ENCODE measurements at regions not wholly inside any gene's neighbourhood (a gene's known extent, or its start where the extent isn't known, plus 50 kb on each side); places are given as distances from the start of the nearest gene placed in this dataset.

DNA sequence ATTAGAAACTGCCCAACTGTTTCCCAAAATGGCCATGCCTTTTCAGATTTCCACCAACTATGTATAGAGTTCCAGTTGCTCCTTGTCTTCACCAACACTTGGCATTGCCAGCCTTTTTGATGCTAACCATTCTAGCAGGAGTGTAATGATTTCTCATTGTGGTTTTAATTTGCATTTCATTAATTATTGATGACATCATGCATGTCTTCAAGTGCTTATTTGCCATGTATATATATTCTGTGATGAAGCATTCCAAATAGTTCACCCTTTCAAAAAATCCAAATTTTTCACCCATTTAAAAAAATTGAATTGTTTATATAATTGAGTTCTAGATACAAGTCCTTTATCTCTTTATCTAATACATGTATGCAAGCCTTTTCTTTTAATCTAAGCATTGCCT is 245.9 kb upstream of the TNRC6C start:
- Histone ChIP-seq H3K27ac (no peak overlapping the region), H3K27me3 (no peaks in the 10 kb centered on the region), H3K4me3 (no peak overlapping the region), H3K36me3 (no peaks in the 10 kb centered on the region), H3K4me1 (no peaks in the 10 kb centered on the region), H3K9me3 (no peaks in the 10 kb centered on the region)
- no peak for DNase-seq (ENCODE audit: low spot score in 2 of 2)
- TF ChIP-seq POLR2A (IDR thresholded peaks at IDR 0.05) (no peak), POLR2AphosphoS5 (IDR thresholded peaks at IDR 0.05) (no peak)
- TF ChIP-seq, protein P1, sequence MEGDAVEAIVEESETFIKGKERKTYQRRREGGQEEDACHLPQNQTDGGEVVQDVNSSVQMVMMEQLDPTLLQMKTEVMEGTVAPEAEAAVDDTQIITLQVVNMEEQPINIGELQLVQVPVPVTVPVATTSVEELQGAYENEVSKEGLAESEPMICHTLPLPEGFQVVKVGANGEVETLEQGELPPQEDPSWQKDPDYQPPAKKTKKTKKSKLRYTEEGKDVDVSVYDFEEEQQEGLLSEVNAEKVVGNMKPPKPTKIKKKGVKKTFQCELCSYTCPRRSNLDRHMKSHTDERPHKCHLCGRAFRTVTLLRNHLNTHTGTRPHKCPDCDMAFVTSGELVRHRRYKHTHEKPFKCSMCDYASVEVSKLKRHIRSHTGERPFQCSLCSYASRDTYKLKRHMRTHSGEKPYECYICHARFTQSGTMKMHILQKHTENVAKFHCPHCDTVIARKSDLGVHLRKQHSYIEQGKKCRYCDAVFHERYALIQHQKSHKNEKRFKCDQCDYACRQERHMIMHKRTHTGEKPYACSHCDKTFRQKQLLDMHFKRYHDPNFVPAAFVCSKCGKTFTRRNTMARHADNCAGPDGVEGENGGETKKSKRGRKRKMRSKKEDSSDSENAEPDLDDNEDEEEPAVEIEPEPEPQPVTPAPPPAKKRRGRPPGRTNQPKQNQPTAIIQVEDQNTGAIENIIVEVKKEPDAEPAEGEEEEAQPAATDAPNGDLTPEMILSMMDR (IDR thresholded peaks at IDR 0.05) = no peak
- intact Hi-C loops (cut with DNase I; ENCODE audit: low total_unique reads) = no loop called here

- intact Hi-C loops (cut with DNase I; ENCODE audit: low total_unique reads) = no loop called here
- no peak for DNase-seq (ENCODE audit: low spot score in 2 of 2)
- H3K27me3 ChIP-seq = no peaks in the 10 kb centered on the region
These were observed 242.1 kb upstream of the TNRC6C start for GRCh38 chr17:77716289-77716926.

DNA sequence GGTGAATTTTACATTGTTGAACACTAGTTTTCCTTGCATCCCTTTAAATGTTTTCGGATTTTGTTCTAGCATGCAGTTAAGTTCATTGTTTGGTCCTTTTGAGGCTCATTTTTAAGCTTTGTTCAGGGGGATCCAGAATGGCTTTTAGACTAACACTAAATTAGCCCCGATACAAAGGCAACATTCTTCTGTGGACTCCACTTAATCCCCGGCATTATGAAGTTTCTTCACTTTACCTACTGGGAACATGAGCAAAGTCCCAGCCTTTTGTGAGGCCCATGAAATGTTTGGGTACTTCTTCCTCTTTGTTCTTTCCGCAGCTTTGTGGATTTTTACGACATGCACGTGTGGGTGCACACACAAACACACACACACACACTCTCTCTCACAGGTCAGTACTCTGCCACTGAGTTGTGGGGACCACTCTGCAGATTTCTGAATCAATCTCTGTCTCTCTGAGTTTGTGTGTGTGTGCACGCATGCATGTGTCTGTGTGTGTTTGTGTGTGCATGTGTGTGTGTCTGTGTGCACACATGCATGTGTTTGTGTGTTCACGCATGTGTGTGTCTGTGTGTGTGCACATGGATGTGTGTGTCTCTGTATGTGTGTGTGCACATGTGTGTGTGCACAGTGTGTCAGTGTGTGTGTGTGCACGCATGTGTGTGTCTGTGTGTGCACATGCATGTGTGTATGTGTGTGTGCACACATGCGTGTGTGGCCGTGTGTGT is 240.4 kb upstream of the TNRC6C start:
- no peak for TF ChIP-seq POLR2AphosphoS5 (IDR thresholded peaks at IDR 0.05)
- TF ChIP-seq, protein P1 (IDR thresholded peaks at IDR 0.05) = no peak
- no peak for TF ChIP-seq POLR2A (IDR thresholded peaks at IDR 0.05)
- Histone ChIP-seq H3K4me3 (no peak overlapping the region), H3K36me3 (no peaks in the 10 kb centered on the region), H3K4me1 (no peaks in the 10 kb centered on the region), H3K27ac (no peak overlapping the region), H3K9me3 (no peaks in the 10 kb centered on the region), H3K27me3 (no peaks in the 10 kb centered on the region)
- DNase-seq (ENCODE audit: low spot score in 2 of 2) = no peak
- intact Hi-C loops (cut with DNase I; ENCODE audit: low total_unique reads) = no loop called here

More at GRCh38 chr17:77716289-77716926, 242.1 kb upstream of the TNRC6C start:
- H3K4me3 ChIP-seq = no peak overlapping the region
- H3K27ac ChIP-seq = no peak overlapping the region
- no peaks in the 10 kb centered on the region for H3K36me3 ChIP-seq
- no peaks in the 10 kb centered on the region for H3K4me1 ChIP-seq
- TF ChIP-seq POLR2A (IDR thresholded peaks at IDR 0.05) (no peak), POLR2AphosphoS5 (IDR thresholded peaks at IDR 0.05) (no peak)
- TF ChIP-seq, protein P1 (IDR thresholded peaks at IDR 0.05) = no peak
- H3K9me3 ChIP-seq = no peaks in the 10 kb centered on the region

DNA sequence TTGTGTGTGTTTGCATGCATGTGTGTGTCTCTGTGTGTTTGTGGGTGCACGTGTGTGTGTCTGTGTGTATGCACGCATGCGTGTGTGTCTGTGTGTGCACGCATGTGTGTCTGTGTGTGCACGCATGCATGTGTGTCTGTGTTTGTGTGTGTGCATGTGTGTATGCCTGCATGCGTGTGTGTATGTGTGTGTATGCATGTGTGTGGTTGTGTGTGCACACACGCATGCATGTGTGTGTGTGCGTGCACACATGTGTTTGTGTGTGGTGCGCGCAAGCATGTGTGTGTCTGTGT is 239.9 kb upstream of the TNRC6C start:
- Histone ChIP-seq H3K27ac (no peak overlapping the region), H3K4me3 (no peak overlapping the region), H3K9me3 (no peaks in the 10 kb centered on the region), H3K27me3 (no peaks in the 10 kb centered on the region), H3K36me3 (no peaks in the 10 kb centered on the region), H3K4me1 (no peaks in the 10 kb centered on the region)
- no peak for TF ChIP-seq POLR2A (IDR thresholded peaks at IDR 0.05)
- no peak for TF ChIP-seq POLR2AphosphoS5 (IDR thresholded peaks at IDR 0.05)
- TF ChIP-seq, protein P1 (IDR thresholded peaks at IDR 0.05) = no peak
- peak in 1 of 2 donors; percentile 6 for DNase-seq (ENCODE audit: low spot score in 2 of 2)
- intact Hi-C loops (cut with DNase I; ENCODE audit: low total_unique reads) = no loop called here

- intact Hi-C loops (cut with DNase I; ENCODE audit: low total_unique reads) = loop anchor here (5.0 kb wide), 1 partner anchor 1137 kb away; no protein-coding TSS in a partner anchor
- no peaks in the 10 kb centered on the region for H3K36me3 ChIP-seq
- no peaks in the 10 kb centered on the region for H3K9me3 ChIP-seq
- H3K27ac ChIP-seq = no peak overlapping the region
- TF ChIP-seq, protein P1 (IDR thresholded peaks at IDR 0.05) = no peak
- no peak for TF ChIP-seq POLR2AphosphoS5 (IDR thresholded peaks at IDR 0.05)
- no peak for TF ChIP-seq POLR2A (IDR thresholded peaks at IDR 0.05)
- no peaks in the 10 kb centered on the region for H3K27me3 ChIP-seq
- DNase-seq (ENCODE audit: low spot score in 2 of 2) = no peak
- H3K4me3 ChIP-seq = no peak overlapping the region
- H3K4me1 ChIP-seq = no peaks in the 10 kb centered on the region
These were observed 238.7 kb upstream of the TNRC6C start for GRCh38 chr17:77719806-77720205.

All from breast epithelium (tissue), 4 donors.